Endothelial cell of umbilical vein (primary cell): ENCODE measurements at regions not wholly inside any gene's neighbourhood (a gene's known extent, or its start where the extent isn't known, plus 50 kb on each side); places are given as distances from the start of the nearest gene placed in this dataset.

ENCODE experiments used
- CTCF ChIP-seq, 2 donors: IDR thresholded peaks; 1 replicate in 1 of 2; 2 replicates in 1 of 2; pipeline ENCODE4 v1.5.1; 2011; ENCODE audit warnings: low read length in 2 of 2, mild to moderate bottlenecking in 2 of 2, moderate library complexity in 2 of 2, control low read depth in 1 of 2, inconsistent platforms in 1 of 2, low read depth in 1 of 2; ENCODE audit not compliant: insufficient read depth in 1 of 2; ENCODE audit errors: extremely low read depth in 1 of 2
- EZH2 ChIP-seq: IDR thresholded peaks from 2 replicates; pipeline ENCODE4 v1.6.1; 2012; ENCODE audit warnings: borderline replicate concordance, low read depth, mild to moderate bottlenecking, moderate library complexity, low read length, inconsistent platforms; ENCODE audit not compliant: severe bottlenecking
- GATA2 ChIP-seq: IDR thresholded peaks from 2 replicates; pipeline ENCODE4 v1.7.0; 2011; ENCODE audit warnings: low read depth, mild to moderate bottlenecking, moderate library complexity, mixed read lengths, low read length; ENCODE audit not compliant: insufficient read length, insufficient read depth
- POLR2A ChIP-seq: IDR thresholded peaks from 2 replicates; pipeline ENCODE4 v1.6.1; 2012; ENCODE audit warnings: low read depth, mild to moderate bottlenecking, control low read depth, low read length
- POLR2AphosphoS5 ChIP-seq: IDR thresholded peaks from 2 replicates; pipeline ENCODE4 v1.6.1; 2012; ENCODE audit warnings: low read depth, mild to moderate bottlenecking, control low read depth, low read length, moderate library complexity; ENCODE audit not compliant: insufficient read depth

DNA sequence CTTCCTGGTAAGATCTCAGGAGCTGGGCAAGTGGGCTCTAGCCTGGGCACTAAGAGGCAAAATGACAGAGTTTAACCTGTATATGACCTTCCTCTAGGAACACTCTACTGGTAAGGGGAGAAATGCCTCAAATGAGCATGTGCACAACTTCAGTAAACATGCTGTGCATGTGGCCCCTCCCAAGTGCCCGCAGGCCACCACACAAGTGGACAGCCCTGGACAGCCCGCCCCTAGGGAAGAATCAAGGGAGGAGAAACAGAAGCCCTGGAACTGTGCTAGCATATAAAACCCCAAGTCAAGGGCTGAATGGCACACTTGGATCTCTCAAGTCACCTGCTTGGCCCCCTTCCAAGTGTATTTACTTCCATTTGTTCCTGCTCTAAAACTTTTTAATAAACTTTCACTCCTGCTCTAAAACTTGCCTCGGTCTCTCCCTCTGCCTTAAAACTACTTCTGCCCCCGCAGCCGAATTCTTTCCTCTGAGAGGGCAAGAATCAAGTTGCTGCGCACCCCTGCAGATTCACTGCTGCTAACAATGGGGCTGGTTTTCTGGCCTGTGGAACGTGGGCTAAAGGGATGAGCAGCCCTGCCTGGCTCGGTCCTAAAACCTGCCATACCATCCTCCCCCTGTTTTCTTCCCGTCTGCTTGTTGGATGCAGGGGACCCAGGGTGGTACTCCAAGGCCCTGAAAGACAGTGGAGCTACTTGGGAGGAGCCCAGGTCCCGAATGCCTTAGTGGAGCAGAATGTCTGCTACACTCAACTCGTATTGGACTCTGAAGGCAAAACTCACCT is 93.5 kb downstream of the IER5 start:
- TF ChIP-seq CTCF (IDR thresholded peaks at IDR 0.05; ENCODE audit: extremely low read depth in 1 of 2, insufficient read depth in 1 of 2, low read depth in 1 of 2, low read length in 2 of 2) (no peak), POLR2A (no peak), POLR2AphosphoS5 (no peak), GATA2 (no peak), EZH2 (no peak)
